ENCODE measurements at regions not wholly inside any gene's neighbourhood (a gene's known extent, or its start where the extent isn't known, plus 50 kb on each side); places are given as distances from the start of the nearest gene placed in this dataset.
"Not testable (repeated sequence)": the region's sequence is repeated elsewhere in the genome, so short reads cannot be mapped to it uniquely, and the experiment has no call there.

- 66 to 74% (median 72%) methylated on average over 12 of the region's 12 CpGs for WGBS, 4 donors
- no peak for ATAC-seq
- Histone ChIP-seq H3K27ac (no peak overlapping the region), H3K9me3 (no peaks in the 10 kb centered on the region), H3K36me3 (no peaks in the 10 kb centered on the region), H3K4me1 (no peaks in the 10 kb centered on the region), H3K27me3 (peaks cover 0 to 8% (median 0%) of the 10 kb centered on the region in 9 donors), H3K4me3 (no peak overlapping the region)
- TF ChIP-seq POLR2A (IDR thresholded peaks at IDR 0.05) (no peak), CTCF (IDR thresholded peaks at IDR 0.05) (no peak)
- intact Hi-C loops (cut with DNase I) = no loop called here
- DNase-seq = no peak
Measured at GRCh38 chr2:101638181-101638711, 59.3 kb upstream of the MAP4K4 start.

- ATAC-seq (no peak), DNase-seq (no peak)
- no peaks in the 10 kb centered on the region for H3K9me3 ChIP-seq
- intact Hi-C loops (cut with DNase I) = no loop called here
- peaks cover 0 to 26% (median 0%) of the 10 kb centered on the region in 9 donors for H3K27me3 ChIP-seq
- no peak overlapping the region for H3K27ac ChIP-seq
- H3K4me1 ChIP-seq = no peaks in the 10 kb centered on the region
- no peak for TF ChIP-seq POLR2A (IDR thresholded peaks at IDR 0.05)
- no peak for TF ChIP-seq CTCF (IDR thresholded peaks at IDR 0.05)
- H3K36me3 ChIP-seq = no peaks in the 10 kb centered on the region
- 70 to 80% (median 72%) methylated on average over 18 of the region's 18 CpGs for WGBS, 4 donors
- H3K4me3 ChIP-seq = no peak overlapping the region
Measured at GRCh38 chr2:101630224-101630949, 67.1 kb upstream of the MAP4K4 start.

- ATAC-seq (no peak), DNase-seq (no peak)
- Histone ChIP-seq H3K27ac (no peak overlapping the region), H3K36me3 (no peaks in the 10 kb centered on the region), H3K9me3 (no peaks in the 10 kb centered on the region), H3K4me1 (peaks cover 0 to 8% (median 0%) of the 10 kb centered on the region in 12 donors), H3K4me3 (no peak overlapping the region), H3K27me3 (peaks cover 0 to 18% (median 0%) of the 10 kb centered on the region in 9 donors)
- 93 to 99% (median 98%) methylated on average over 15 to 16 of the region's 16 CpGs for WGBS, 4 donors
- intact Hi-C loops (cut with DNase I) = no loop called here
- TF ChIP-seq POLR2A (IDR thresholded peaks at IDR 0.05) = no peak
- TF ChIP-seq CTCF (IDR thresholded peaks at IDR 0.05) = no peak
Measured at GRCh38 chr2:101628030-101628392, 69.5 kb upstream of the MAP4K4 start.

GRCh38 chr2:101627285-101628029 is 70.0 kb upstream of the MAP4K4 start:
- Histone ChIP-seq H3K27me3 (peaks cover 0 to 18% (median 0%) of the 10 kb centered on the region in 9 donors), H3K9me3 (no peaks in the 10 kb centered on the region), H3K36me3 (no peaks in the 10 kb centered on the region), H3K4me3 (no peak overlapping the region), H3K27ac (no peak overlapping the region), H3K4me1 (peaks cover 0 to 14% (median 0%) of the 10 kb centered on the region in 12 donors)
- TF ChIP-seq CTCF (IDR thresholded peaks at IDR 0.05) (no peak), POLR2A (IDR thresholded peaks at IDR 0.05) (no peak)
- DNase-seq (no peak), ATAC-seq (no peak)
- intact Hi-C loops (cut with DNase I) = no loop called here
- 84 to 94% (median 89%) methylated on average over 14 of the region's 14 CpGs for WGBS, 4 donors

GRCh38 chr2:101625814-101626213 is 71.7 kb upstream of the MAP4K4 start:
- peaks cover 0 to 14% (median 0%) of the 10 kb centered on the region in 12 donors for H3K4me1 ChIP-seq
- ATAC-seq; H3K27ac ChIP-seq; intact Hi-C loops (cut with DNase I); H3K36me3 ChIP-seq; DNase-seq; H3K9me3 ChIP-seq; H3K4me3 ChIP-seq: not testable (repeated sequence)
- H3K27me3 ChIP-seq = peaks cover 0 to 13% (median 0%) of the 10 kb centered on the region in 9 donors
- 90 to 96% (median 95%) methylated on average over 8 of the region's 8 CpGs for WGBS, 4 donors
